CD4-positive, alpha-beta T cell treated with Interferon gamma for 1 hour (primary cell): ENCODE measurements at regions not wholly inside any gene's neighbourhood (a gene's known extent, or its start where the extent isn't known, plus 50 kb on each side); places are given as distances from the start of the nearest gene placed in this dataset.

Source experiments
- DNase-seq: peaks from one replicate; pipeline ENCODE4 v3.0.0-alpha.2; 2020

DNA sequence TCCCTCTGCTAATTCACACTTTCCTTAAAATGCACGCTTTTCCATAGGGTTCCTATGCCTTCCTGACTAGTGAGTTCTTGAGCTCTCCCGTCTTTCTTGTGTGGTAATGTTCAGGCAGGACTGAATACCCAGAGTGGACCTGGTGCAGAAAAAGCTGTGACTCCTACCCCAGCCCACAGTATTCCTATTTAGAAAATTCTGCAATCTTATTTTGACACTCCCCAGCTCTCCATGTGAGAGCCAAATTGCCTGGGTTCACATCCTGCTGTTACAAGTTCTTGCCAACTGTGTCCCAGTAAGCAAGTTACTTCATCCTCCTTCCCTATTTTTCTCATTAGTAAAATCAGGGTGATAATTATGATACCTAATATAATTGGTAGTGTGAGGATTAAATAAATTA is 290.8 kb upstream of the SLCO3A1 start:
- no peak for DNase-seq

DNA sequence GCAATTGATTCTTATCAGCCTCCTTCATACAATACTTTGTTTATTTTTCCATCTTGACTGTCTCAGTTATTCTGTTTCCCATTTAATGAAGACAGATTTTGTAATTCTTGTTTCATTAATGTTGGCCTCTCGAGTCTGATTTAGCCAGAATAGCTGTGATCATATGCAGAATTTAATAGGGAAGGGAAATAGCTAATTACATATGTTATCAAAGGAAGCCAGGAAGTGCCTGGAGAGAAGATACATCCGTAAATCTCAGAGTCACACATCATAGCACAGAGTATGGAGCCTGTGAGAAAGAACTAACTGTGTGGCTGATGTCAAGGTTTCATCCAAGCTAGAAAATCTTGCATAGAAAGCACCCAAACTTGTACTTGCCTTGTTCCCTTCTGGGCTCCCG is 288.9 kb upstream of the SLCO3A1 start:
- no peak for DNase-seq

DNA sequence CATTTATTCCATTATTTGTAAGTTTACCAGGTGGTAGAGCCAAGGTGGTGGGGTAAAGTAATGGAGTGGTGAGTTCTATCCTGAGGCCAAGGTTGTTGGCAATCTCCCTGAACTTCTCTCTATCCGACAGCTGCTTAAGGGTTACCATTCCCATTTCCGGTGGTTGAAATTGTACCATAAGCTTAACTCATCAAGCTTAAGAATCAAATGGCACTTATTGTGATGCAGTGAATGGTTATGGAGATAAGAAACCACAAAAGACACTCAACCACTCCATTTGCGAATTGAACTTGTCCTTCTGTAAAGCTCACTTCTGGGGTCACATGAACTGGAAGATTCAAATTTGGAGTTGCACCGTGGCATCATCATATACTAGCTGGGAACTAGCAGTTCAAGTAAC is 287.4 kb upstream of the SLCO3A1 start:
- no peak for DNase-seq

DNA sequence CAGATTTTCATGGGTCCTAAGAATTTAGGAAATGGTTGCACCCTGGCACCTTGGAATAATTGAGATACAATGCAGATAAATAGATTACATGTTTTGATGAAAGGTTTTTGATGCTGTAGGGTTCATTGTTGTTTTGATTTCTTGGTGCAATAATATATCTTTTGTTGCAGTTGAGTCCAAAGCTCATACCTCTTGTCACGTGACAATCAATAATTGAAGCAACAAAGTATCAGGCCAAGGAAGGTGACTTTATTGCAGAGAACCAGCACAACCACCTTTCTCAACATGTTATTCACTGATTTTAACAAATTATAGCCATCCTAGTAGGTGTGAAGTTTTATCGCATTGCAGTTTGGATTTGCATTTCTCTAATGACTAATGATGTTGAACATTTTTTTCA is 285.5 kb upstream of the SLCO3A1 start:
- DNase-seq = no peak

DNA sequence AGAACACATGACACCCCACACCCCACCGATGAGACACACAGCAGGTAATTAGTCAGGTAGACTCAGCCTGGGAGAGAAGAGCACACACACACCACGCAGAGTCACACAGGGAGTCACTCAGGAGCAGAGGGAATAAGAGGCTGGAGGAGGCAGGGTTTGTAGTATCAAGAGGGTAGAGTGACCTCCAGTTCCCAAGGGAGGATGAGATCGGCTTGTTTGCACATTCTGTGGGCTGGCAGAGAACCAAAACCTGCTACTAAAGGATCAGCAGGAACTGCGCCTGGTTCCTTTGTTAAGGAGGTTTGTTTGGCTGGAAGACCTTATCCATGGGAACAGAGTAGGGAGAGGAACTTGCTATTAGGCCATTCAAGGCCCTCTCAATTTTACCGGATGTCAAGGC is 281.4 kb upstream of the SLCO3A1 start:
- no peak for DNase-seq

DNA sequence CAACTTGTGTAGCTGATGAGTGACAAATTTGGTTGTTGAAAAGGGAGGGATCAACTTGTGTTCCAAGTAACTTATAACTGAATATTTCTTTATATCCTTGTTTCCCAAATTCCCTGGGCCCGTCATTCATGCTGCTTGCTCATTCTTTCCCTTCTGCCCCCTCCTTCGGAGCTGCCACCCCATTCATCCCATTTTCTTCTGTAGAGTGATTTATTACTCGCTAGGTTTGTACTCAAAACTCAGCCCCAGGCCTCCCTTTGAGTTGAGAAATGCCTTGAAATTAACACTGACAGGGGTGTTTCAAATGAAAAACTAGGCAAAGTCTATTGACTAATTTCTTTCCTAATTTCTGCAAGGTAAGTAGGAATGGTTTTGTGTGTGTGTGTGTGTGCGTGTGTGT is 277.4 kb upstream of the SLCO3A1 start:
- DNase-seq = no peak

DNA sequence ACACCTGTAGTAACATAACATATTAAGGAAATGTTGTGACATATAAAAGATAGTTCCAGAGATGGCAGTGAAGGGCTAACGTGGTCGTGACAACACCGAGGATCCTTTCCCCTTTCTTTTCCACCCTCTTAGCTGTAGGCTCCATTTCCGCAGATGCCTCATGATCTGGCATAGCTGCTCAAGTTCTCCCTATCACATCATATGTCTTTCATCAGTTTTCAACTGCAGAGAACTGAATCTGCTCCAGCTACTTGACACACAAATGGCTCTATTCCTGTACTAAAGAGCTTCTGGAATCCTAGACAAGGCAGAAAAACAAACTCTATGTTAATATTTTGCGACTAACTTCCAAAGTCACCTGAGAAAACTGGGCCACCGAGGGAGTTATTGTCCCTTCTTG is 275.0 kb upstream of the SLCO3A1 start:
- no peak for DNase-seq

DNA sequence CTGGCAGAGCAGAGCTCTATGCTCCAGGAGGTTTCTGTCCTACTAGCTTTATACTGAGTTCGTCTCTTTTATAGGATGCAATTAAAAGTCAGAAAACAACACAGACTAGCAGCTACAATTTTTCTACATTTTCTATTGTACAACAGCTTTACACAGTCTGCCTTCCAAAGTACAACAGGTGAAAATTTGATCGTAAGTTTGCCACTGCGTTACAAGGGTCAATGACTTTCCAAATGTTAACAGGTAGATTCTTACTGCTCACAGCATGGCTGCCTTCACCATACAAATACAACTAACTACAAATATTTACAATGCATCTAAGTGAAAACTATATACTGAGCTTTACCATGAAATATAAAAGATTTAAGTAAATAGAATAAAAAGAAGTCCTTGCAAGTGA is 268.6 kb upstream of the SLCO3A1 start:
- no peak for DNase-seq

DNA sequence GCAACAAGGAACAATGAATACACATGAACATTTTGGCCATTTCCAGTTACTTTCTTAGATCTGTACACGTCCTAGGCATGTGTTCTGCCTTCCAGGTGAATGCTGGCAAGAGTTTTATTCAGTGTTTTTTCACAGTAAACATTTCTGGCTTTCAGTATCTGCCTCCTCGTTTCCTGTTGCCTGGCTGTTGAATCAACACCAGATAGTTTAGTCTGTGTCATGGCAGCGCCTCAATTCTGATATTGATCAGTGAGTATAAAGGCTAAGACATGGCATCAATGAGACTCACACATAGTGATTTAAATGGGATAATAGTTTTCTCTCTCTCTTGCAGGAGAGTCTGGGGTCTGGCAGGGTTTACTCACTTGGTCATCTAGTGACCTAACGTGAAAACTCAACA is 266.9 kb upstream of the SLCO3A1 start:
- no peak for DNase-seq

DNA sequence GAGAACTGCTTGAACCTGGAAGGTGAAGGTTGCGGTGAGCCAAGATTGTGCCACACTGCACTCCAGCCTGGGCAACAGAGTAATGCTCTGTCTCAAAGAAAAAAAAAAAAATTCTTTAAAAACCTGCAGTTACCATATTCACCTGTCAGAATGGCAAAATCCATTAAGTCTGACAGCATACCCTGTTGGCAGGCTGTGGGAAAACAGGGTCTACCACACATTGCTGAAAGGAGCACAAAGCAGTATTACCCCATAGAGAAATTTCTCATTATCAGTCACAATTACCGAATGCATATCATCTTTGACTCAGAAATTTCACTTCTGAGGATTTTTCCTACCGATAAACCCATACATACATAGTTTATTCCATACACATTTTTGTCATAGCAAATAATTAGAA is 264.1 kb upstream of the SLCO3A1 start:
- DNase-seq = no peak

DNA sequence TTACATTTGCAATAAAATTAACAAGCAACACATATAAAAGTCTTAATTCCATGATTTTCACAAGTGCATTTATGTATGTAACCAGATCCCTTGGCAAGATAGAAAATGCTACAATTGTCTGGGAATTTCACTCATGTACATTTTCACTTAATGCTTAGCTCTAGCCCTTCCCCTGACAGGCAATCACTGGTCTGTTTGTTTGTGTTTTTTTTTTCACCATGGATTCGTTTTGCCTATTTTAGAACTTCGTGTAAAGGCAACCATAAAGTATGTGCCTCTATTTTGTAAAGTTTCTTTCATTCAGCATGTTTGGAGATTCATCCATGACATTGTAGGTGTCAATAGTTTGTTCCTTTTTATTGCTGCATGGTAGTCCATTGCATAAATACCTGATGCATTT is 260.9 kb upstream of the SLCO3A1 start:
- DNase-seq = no peak

DNA sequence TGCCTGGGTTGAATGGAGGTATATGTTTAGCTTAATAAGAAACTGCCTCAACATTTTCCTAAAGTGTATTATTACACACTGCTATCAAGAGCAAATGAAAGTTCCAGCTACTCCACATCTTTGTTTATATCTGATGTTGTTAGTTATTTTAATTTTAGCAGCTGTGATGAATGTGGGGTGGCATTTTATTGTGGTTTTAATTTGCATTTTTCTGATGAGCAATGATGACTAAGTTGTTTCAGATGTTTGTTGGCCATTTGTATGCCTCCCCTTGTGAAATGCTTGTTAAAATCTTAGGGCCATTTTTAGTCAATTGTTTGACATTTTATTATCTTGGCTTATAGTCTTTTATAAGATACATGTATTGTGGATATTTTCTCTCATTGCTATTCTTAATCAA is 260.4 kb upstream of the SLCO3A1 start:
- no peak for DNase-seq

DNA sequence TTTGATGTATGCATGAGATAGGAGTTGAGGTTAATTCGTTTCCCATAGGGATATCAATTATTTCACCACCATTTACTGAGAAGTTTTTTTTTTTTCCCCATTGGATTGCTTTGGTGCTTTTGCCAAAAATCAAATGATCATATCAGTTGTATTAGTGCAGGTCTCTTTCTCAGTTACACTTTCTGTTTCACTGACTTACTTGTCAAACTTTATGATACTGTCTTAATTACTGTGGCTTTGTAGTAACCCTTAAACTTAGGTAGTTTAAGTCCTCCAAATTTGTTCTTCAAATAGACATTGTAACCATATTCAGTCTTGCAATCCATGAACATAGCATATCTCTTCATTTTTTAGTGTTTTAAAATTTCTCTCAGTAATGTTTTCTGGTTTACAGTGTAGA is 259.9 kb upstream of the SLCO3A1 start:
- no peak for DNase-seq

DNA sequence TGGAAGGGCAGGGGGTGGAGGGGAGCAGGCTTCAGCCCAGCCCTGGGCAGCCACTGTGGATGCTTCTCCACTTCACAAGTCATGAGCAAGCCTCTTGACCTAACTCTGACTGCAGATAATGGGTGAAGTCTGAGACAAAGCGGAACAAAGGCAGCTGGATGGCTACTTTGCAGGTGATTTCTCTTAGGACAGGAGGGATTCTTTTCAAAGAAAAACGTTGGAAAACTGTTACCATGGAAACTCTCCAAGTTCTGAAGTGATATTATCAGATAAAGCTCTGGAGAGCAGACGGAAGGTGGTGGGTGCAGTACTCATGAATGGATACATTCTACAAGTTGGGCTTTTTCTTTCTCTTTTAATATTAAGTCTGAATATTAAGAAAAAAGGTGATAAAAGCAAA is 254.2 kb upstream of the SLCO3A1 start:
- no peak for DNase-seq

DNA sequence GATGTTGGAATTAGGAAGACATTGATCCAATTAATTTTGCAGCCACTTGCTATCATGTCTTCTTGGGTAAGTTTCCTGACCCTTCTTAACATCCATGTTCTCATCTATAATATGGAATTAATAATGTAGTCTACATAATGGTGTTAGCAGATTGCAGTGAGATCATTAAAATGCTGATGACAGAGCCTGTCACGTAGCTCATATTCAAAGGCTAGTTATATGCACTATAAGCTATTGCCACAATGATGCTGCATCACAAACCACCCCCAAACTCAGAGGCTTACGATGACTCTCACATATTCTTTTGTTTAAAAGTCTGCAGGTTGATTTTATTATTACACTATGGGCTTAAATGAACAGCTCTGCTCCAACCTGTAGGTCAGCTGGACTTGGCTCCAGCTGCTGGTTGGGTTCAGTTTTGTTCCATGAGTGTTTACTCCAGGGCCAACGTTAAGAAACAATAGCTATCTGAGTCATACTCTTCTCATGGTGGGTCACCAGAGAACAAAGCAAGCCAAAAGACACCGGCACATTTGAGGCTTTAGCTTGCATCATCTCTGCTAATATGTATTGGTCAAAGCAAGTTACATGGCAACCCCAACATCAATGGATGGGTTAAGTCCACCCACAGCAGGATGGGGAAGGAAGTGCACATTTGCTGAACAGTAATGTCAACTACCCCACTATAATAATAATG is 250.0 kb upstream of the SLCO3A1 start:
- no peak for DNase-seq

DNA sequence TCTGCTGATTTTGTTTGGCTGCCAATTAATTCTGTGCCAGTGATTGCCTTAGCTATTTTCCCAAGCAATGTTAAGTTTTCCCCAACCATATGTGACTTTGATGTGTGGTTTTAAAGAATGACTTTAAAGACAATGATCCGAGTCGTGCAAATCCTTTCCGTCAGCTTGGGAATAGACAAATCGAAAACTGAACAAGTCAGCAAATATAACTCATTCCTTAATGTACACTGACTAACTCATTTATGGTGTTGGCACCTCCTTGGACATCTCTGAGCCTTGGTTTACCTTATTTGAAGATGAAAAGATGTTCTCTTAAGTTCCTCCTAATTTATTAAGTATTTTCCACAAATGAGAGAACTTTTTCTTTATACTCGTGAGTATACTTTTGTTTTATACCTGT is 249.4 kb upstream of the SLCO3A1 start:
- no peak for DNase-seq

DNA sequence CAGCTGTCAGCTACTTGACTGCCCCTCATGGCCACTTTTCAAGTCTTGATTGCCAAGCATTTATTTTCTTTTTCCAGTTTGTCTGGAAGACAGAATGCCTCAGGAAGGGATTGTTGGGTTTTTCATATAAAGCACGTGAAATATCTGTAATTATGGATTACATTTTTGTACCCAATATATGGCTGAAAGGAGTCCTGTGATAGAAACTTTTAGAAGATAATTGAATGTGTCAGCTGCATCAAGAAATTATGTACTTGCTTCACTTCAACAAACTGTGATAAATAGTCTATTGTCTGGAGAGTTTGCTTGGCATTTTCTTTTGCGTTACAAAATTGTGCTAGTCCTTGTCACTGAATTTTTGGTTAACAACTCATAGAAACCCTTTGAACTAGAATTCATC is 247.9 kb upstream of the SLCO3A1 start:
- no peak for DNase-seq

DNA sequence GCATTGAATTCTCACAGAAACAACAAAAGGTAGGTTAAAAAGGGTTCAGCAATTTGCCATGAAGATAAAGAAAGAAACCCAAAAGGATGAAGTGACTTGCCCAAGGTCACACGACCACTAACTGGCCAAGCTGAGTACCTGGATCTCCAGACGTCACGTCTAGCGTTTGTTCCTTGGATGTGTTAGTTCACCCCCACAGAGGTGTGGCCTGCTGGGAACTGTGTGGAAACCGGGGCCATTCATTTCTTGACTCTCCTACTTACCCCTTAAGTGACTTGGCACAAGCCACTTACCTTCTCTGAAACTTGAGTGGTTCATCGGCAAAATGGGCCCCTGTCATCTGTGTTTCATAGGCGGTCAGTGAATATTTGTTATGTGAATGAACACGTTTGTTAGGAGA is 244.3 kb upstream of the SLCO3A1 start:
- DNase-seq = no peak

DNA sequence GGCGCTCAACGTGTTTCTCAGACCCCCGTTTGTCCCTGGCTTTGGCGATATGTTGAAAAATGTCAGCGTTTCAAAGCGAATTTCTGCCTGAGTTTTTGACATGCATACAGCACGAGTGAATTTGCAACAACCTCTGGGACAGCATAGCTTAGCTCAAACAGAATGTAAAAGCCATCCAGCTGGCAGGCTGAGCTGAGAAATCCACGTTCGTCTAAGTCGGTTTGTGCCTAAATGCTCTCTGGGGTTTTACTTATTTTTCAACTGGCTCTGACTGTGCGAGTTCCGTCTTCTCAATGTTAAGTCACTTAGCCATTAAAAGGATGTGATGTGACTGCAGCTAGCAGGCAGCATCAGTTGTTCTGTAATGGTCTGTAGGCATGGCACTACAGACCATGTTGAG is 243.5 kb upstream of the SLCO3A1 start:
- no peak for DNase-seq

DNA sequence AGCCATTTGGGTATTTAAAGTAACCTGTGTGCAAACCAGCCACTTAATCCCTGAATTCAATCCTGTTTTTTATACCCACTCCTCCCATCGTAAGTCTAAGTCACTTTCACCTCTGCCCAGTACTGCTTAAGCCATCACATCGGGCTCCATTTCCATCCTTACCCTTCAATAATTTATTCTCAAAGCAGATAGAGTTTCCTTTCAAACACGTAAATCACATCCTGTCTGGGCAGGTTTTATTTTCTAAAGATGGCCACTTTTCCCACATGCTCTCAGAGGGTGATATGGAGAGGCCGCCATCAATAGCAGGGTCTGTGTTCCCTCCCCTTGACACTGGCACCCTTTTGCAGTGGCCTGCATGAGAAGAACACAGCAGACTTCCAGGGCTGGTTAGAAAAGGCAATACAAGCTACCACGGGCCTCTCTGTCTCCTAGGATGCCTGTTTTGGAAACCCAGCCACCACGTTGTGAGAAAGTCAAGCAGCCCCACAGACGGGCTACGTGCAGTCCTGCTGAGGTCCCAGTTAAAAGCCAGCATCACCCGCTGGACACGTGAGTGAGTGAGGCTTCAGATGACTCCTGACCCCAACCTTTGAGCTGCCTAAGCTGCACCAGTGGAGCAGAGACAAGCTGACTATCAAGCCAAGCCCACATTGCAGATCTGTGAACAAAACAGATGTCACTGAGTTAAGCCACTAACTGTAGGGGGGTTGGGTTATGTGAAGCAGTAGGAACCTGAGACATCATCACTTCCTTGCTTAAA is 241.8 kb upstream of the SLCO3A1 start:
- no peak for DNase-seq

DNA sequence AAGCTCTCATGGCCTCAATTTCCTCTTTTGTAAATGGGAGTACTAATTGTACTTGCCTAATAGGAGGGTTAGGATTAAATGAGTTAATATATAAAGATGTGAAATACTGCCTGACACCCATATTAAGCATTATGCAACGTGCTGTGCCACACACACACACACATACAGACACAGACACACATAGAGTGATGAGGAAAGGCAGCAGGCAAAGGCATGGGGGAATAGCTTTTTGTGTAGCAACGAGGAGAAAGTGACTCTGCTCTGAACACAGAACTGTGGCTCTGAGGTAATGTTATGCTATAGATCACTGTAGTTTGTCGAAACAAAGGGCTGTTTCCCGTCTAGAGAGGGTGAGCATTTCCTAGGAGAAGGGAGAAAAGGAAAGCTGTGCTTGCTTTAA is 233.3 kb upstream of the SLCO3A1 start:
- DNase-seq = no peak

DNA sequence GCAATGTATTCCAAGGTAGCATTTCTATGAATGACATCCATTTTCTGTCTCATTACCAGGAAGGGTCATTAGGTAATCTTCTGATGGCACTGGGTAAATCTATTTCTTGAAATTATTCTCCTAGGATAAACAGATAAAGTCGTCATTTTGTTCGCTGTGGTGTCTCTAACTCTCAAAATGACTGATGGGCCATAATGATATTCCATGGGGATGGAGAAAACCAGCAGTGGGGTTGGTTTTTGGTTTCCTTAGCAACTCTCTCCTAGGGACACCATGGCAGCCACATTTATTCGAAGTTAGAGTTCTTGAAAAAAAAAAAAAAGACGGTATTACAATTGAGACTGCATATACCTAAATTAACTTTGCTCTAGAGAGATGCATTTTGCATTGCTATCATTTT is 231.3 kb upstream of the SLCO3A1 start:
- no peak for DNase-seq

DNA sequence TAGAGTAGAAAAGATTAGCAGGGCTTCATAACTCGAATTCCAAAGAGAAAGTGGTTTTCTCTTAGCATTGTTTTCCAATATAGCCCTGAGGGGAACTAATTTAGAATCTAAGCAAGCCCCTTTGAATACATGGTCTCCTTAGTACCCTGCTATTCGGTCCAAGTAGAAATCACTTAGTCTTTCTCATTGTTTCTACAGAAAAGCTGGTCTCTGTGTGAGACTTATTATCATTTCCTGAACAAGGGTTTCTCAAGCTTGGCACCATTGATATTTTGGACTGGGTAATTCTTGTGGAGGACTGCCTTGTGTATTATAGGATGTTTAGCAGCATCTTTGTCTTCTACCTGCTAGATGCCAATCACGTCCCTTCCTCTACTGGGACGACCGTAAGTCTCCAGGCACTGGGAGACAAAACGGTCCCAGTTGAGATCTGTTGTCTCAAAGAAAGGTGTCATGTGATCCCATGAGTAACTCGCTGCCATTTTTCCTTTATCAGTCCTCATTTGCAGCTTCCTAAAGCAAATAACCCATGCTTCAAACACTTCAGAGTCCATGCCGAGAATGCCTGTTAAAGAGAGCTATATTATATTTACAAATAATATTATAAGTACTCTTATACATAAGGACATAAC is 230.7 kb upstream of the SLCO3A1 start:
- DNase-seq = no peak

DNA sequence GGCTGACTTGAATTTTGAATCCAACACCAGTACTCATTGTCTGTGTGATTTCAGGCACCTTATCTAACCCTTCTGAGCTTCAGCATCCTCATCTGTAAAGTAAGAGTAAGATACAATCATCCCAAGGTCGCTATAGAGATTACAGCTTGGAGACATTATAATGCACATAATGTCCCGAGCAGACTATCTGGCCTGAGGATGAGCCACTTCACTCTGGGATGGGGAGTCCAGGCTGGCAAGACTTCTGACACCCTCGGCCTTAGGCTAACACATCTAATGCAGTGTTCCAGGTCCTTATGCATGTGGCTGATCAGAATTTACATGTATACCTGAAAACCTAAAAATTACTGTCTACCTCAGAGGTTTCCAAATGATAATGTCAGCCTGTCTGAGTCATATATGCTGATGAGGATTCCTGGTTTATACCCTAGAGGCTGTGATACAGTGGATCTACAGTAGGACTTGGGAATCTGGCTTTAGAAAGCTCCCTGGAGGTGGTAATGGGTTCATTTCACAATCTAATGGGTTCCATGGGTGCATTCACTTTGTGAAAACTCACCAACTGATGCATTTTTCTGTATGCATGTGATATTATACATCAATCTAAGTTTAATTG is 229.0 kb upstream of the SLCO3A1 start:
- DNase-seq = no peak
